ENCODE measurements at regions not wholly inside any gene's neighbourhood (a gene's known extent, or its start where the extent isn't known, plus 50 kb on each side); places are given as distances from the start of the nearest gene placed in this dataset.

DNA sequence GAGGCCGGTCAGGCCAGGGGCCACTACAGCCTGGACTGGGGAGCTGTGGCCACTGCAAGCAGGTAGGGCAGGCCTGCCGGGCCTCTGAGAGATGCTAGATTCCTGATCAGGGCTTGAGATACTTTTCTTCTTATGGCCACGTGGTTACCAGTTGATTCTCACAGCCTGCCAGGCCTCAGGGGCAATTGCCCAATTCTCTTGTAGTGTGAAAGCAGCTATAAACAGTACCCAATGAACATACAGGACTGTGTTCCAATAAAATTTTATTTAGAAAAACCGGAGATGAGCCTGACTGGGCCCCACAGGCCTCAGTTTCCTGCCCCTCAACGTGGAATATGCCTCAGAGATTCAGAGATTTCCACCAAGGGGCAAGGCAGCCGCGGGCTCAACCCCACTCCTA lies 475.2 kb downstream of the TCERG1L start:
- DNase-seq (ENCODE audit: low spot score), result no peak
- intact Hi-C loops (cut with DNase I), result no loop called here

DNA sequence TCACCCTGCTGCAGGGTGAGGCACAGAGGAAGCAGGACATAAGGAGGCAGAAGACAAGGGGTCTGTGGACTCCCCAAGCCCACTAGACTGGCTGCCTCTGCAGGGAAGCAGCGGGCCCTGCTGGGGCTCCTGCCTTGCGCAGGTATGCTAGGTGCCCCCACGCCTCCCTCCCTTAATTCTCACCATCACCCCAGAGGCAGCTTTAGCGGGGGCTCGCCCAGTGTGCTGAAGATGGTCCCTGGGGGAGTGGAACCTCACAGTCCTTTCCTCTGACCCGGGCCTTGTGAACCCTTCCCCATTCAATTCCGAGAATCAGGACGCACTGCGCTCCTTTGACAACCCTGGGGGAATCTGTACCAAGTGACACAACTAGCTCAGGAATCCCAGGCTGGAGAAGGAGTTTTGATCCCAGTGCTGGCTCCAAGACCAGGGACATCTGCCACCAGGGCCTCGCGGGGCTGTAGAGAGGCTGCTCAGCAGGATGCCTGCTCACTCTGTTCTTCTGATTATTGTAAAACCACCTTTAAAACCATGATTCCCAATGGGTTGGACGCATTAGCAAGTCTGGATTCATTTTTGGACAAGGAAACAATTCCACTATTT lies 468.4 kb downstream of the TCERG1L start:
- intact Hi-C loops (cut with DNase I), result no loop called here
- DNase-seq (ENCODE audit: low spot score), result no peak

DNA sequence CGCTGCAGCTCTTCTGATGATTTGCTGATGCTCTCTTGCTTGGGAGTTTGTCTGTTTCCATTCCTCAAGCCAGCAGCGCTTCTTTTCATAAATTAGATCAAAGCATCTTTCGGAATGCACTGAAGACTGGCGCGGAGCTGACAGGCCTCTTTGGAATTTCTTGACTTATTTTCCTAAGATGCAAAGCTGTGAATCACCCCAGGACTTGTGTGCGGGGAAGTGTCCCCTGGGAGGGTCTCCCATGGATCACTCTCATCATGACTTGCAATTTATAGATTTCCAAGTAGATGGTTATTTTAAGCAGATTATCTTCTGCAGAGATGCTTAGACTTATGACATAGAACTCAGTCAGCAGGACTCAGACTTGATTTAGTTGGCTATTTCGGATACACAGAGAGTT lies 467.2 kb downstream of the TCERG1L start:
- intact Hi-C loops (cut with DNase I), result no loop called here
- DNase-seq (ENCODE audit: low spot score), result no peak

DNA sequence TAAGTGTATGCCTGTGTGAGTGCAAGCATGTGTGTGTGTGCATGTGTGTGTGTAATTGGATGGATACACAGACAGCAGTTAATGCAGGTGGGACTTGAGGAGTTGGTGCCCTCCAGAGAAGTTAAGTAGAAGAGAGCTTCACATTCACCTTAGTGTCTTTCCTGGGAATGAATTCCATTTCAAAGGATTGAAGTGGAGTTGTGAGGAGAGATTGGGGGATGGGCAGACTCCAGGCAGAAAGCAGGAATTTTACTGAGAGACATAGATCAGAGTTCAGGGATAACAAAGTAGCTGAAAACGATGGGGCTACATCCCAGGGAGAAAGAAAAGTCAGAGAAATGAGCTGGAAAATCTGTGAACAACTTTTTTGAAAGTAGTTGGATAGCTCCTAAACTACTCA lies 464.4 kb downstream of the TCERG1L start:
- intact Hi-C loops (cut with DNase I), result no loop called here
- DNase-seq (ENCODE audit: low spot score), result no peak

DNA sequence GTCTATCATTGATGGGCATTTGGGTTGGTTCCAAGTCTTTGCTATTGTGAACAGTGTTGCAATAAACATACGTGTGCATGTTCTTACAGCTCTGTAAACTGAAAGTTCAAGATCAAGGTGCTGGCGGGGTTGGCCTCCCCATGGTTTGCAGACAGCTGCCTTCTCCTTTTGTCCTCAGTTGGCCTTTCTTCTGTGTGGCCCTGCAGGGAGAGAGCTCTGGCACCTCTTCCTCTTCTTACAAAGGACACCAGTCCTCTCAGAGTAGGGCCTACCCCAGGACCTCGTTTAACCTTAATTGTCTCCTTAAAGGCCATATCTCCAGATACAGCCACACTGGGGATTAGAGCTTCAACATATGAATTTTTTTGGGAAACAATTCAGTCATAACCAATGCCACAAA lies 462.7 kb downstream of the TCERG1L start:
- DNase-seq (ENCODE audit: low spot score), result no peak
- intact Hi-C loops (cut with DNase I), result no loop called here

DNA sequence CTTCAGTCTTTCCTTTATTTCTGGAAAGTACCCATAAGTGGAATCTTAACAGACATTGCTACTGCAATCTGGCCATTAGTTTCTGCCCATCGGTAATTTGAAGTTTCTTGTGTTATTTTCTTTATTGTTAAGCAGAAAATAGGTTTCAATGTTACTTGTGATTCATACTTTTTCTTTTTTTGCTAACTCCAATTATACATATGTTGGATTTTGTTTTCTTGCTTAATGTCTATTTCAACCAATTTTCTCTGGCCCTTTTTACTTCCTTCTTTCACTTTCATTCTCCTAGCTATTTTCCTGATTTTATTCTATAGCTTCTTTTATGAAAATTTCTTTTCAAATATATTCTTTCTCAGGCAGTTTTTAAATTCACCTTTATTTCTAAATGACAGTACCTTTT lies 457.4 kb downstream of the TCERG1L start:
- no peak for DNase-seq (ENCODE audit: low spot score)
- intact Hi-C loops (cut with DNase I), result no loop called here

DNA sequence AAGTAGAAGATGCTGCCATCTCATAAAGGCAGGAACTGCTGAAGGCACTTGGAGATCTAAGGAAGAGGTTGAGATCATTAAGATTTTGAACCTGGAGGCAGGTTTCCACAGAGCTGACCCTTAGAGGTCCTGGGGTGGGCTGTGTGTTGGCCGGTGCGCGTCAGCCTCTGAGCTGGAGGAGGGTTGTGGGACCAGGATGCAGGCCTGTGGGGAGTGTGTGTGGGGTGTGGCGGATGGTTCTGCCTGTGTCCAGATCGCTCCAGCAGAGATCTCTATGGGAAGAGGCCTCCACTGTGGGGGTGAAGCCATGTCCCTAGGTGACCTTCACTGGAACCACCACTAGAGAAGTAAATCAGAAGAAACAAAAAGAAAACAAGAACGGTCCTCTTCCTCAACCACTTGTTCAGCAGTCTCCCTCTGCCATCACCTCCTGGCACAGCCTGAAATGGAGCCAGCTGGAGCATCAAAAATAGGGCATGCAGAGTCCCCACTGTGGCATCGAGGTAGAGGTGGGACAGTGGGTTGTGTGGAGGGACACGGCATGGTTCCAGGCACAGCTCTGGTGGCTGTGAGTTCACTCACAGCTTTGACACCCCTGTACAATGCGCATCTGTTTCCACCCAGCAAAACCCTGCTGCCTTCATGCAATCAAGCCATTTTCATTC lies 453.8 kb downstream of the TCERG1L start:
- no peak for DNase-seq (ENCODE audit: low spot score)
- intact Hi-C loops (cut with DNase I), result no loop called here

DNA sequence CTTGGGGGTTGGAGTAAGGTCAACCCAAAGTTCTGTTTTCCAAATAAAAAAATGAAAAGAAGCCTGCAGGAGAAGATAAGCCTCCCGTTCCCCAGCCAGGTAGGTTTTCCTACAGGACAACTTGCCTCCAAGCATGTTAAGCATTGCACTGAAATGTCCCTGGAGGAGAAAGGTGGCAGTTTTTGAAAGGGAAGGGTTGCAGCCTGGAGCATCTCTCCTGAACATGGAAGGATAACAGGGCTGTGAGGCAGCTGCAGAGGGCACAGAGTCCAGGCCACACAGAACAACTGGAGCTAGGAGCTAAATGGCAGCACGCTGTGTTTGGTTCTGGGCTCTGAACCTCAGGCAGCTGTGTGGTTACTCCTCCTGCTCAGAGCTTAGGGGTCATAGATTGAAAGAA lies 452.9 kb downstream of the TCERG1L start:
- intact Hi-C loops (cut with DNase I), result no loop called here
- no peak for DNase-seq (ENCODE audit: low spot score)

DNA sequence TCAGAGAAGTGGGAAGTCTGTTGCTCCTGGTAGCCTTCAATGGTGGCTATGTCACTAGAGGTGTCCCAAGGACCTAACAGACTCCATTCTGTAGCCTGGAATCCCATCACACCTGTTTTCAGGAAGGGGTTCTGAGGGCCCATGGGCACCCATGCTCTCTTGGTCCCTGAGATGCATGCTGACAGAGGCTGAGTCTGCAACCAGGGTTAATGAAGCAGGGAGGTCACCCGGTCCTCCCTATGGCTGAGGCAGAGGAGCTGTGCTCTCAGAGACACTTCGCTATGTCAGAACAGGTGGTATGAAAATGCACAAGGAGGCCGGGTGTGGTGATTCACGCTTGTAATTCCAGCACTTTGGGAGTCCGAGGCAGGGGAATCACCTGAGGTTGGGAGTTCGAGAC lies 452.1 kb downstream of the TCERG1L start:
- DNase-seq (ENCODE audit: low spot score), result no peak
- intact Hi-C loops (cut with DNase I), result no loop called here

DNA sequence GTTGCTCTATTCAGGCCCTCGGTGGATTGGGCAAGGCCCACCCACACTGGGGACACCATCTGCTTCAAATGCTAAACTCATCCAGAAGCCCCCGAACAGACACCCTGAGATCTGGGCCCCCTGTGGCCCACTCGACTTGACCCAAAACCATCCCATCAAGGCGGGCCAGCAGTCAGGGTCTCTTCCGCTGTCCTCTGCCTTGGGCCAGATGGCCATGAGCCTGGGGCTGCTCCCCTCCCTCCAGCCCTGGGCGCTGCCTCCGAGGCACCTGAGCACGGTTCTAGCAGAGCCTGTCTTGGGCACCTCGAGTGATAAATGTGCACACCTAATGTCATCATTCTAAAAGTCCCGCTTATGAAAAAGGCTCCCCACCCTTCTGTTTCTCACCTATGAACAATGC lies 449.4 kb downstream of the TCERG1L start:
- DNase-seq (ENCODE audit: low spot score), result no peak
- intact Hi-C loops (cut with DNase I), result no loop called here

DNA sequence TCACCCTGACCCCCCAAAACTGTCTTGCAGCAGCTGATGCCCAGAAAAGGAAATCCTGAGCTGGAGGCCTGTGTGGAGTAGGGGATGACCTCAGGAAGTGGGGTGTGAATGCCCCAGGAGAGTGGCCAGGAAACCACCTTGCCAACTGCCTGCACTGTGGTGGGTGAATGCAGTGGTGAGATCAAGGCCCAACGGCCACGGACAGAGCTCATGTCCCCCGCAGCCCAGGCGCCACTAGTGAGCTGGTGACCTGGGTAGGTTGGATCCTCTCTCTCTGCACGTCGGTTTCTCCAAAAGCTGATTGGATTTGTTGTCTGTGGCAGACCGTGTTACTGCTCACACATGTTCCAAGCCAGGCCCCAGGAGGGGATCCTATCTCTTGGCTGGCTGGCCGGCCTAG lies 448.9 kb downstream of the TCERG1L start:
- no peak for DNase-seq (ENCODE audit: low spot score)
- intact Hi-C loops (cut with DNase I), result no loop called here

DNA sequence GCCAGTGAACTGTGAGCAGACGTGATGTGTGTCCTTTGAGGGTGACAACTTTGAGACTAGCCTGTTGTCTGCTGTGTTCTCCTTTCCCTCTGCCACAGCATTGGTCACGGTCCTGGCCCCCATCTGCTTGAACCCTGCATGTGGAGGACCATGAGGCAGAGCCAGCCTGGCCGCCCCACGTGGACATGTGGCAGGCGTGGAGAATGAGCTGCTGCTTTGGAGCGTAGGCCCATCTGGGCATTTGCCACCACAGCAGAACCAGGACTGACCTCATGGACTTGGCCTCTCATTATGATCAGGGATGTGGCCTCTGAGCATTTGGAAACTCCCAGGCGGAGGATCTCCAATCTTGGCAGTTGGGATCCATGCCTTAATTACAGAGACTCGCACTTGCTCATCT lies 448.5 kb downstream of the TCERG1L start:
- no peak for DNase-seq (ENCODE audit: low spot score)
- intact Hi-C loops (cut with DNase I), result no loop called here

DNA sequence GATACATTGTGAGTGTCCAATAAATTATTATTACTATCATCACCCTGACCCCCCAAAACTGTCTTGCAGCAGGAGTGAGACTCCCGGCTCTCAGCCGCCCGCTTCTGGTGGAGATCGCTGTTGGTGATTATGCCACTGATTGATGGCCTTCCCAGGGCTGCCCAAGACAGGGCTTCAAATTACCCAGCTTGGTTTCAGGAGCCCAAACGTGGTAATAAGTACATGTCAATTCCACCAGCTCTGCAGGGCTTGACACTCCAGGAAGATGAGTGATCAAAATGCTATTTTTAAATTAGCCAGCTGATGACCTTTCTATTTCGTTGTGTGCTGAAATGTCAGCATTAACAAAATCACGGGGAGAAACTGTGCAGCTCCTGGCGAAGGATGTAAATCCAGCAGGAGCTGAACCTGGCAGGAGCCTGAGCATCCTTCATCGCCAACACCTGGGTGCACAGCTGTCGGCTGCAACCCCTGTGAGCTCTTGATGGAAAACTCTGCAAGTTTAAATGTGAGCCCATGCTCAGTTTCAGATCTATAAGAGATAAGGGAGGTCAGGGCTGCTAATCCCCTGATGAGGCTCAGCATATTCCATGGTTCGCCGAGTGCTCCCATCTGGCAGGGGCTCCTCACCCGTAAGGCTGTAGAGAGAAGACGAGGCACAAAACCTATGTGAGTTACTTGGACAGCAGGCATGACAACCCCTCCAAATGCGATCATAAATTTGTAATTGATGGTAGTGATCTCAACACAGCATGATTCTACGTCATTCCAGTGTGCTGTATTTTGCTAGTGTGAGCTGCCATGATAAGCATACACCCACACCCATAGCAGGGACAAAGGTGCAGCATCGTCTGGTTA lies 446.3 kb downstream of the TCERG1L start:
- intact Hi-C loops (cut with DNase I), result no loop called here

DNA sequence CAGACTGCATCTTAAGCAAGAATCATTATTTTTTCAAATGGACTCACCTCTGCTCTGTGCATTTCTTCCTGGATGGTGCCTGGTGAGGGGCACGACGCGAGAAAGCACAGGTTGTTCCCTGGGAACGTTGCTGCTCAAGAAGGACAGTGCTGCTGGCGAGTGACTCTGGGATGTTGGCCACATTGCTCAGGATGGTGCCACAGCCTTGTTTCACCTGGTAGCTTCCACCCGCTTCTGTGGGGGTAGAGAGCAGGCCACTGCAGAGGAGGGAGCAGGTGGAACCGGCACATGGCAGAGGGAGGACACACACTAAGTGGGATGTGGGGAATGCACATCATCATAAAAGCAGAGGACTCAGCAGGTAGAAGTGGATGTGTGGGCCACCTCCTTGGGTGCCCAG lies 444.7 kb downstream of the TCERG1L start:
- DNase-seq (ENCODE audit: low spot score), result peak; percentile 54
- intact Hi-C loops (cut with DNase I), result no loop called here

More for the DNA sequence above, 446.3 kb downstream of the TCERG1L start:
- peak; percentile 50 for DNase-seq (ENCODE audit: low spot score)

DNA sequence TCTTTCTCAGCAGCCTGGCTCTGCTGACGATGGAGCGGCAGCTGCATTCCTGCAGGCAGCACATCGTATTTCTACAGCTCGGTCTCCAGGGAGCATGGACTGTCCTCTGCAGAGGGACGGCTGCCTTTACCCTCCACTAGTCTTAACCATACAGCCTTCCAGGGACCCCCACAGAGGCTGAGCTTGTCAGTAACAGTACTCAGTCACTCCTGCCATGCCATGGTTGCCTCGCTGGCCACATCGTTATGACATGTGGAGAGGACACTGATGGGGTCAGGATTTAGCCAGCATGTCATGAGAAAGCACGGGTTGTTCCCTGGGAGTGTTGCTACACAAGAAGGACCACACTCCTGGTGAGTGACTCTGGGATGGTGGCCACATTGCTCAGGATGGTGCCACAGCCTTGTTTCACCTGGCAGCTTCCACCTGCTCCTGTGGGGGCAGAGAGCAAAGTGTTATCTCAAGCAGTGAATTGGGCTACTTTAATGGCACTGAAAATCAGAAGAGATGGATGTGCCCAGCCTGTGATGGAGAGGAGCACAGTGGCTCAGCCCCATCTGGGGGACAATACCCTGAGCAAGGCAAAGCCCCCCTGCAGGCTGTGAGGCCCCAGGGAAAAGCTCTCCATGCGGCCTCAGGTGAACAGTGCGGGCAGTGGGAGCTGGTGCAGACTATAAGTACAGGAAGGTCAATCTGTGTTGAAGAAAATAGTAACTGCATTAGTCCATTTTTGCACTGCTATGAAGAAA lies 443.9 kb downstream of the TCERG1L start:
- intact Hi-C loops (cut with DNase I), result no loop called here
- DNase-seq (ENCODE audit: low spot score), result peak; percentile 39

DNA sequence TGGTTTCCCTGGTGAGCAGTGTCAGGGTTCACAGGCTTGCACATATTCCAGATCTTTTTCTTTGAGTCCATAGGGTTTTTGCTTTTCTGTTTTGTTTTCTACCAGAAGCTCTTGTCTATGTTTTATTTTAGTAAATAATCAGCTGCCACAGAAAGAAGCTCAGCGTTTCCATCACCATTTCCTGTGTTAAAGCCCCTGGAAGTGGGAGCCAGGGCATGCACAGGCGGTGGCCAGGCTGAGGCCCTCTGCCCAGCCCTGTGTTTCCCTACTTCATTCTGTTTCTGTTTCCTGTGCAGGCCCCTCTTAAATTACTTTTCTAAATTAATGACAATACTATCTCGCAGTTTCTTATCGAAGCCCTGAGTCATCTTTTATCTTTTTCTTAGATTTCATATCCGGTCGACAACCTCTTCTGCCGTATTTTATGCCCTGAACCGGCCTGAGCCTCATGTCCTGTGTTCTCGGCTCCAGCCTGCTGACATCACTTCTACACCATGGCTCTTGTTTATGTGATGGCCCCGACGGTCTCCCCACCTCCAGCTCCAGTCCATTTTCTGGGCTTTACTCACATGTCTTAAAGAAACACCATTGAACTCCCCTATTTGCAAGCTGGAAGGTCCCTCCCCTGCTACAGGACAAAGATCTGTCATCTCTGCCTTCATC lies 442.2 kb downstream of the TCERG1L start:
- intact Hi-C loops (cut with DNase I), result no loop called here
- peak; percentile 39 for DNase-seq (ENCODE audit: low spot score)

DNA sequence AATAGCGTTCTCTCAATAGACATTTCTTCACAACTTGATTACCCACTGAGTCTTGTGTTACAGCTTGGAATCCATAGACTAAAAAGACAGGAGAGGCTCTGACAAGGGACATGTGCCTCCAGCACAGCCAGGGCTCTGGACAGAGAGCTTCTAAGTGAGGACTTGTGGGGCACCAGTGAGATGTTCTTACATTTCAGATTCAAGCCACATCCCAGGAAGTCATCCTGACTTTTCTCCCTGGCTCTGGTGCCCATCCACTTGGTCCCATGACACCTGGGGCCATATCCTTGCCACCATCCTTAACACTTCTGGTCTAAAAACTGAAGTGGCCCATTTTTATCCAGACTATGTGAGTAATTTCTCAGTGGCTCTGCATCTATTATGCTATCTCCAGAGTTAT lies 440.1 kb downstream of the TCERG1L start:
- DNase-seq (ENCODE audit: low spot score), result peak; percentile 54
- intact Hi-C loops (cut with DNase I), result no loop called here

DNA sequence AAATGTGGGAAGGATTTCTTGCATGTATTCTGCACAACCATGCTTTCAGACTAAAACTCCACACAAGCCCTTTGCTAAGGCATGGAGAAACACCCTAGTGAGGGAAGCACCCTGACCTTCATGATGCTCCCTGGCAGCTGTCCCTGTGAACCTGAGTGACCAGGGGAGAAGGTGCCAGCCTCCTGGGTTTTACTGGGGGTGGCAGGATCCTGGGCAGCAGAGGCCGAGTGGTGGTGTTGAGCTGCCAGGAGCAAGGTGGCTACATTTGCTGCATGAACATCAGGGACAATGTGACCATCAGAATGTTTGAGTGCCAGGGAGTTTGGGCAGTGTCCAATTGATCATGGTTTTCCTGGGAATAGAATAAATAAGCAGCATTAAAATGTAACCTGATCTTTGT lies 437.9 kb downstream of the TCERG1L start:
- peak; percentile 61 for DNase-seq (ENCODE audit: low spot score)
- intact Hi-C loops (cut with DNase I), result no loop called here

DNA sequence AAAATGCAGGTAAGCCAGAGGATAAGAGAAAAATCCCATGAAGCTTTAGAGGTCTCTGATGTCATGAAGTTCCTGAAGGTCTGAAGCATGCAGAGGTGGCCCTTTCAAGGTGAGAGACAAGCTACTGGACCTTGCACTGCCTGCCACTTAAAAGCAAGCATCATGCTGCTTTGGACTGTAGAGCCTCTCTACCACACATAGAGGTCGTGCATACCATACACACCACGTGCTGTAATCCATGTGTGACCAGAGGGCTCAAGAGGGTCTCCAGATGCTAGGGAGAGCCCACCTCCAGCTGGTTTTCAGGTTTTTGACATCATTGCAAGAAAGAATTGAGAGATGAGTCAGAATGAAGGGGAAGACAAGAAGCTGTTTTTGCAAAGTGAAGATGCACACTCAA lies 436.4 kb downstream of the TCERG1L start:
- peak; percentile 54 for DNase-seq (ENCODE audit: low spot score)
- intact Hi-C loops (cut with DNase I), result no loop called here
